HEK293 (cell line): ENCODE measurements at regions not wholly inside any gene's neighbourhood (a gene's known extent, or its start where the extent isn't known, plus 50 kb on each side); places are given as distances from the start of the nearest gene placed in this dataset.
"Not testable (repeated sequence)": the region's sequence is repeated elsewhere in the genome, so short reads cannot be mapped to it uniquely, and the experiment has no call there.

Experiments
- CTCF ChIA-PET: fragments of 350-600 bp; formaldehyde crosslinking; extraction: SDS; loops from one replicate; lab custom pipeline; 2021; ENCODE audit warnings: antibody characterized with exemption; lab: Yijun Ruan, JAX
- POLR2A ChIA-PET: fragments of 300-600 bp; formaldehyde crosslinking; extraction: SDS; loops from one replicate; lab custom pipeline; 2020; ENCODE audit warnings: antibody characterized with exemption, inconsistent platforms; lab: Yijun Ruan, JAX
- H3K27ac ChIP-seq: fragments of 200-500 bp; sonication (Bioruptor generic); 2 replicates; pipeline ENCODE4 v1.5.1; 2014; ENCODE audit warnings: low read depth, low read length, control low read depth, inconsistent platforms; ENCODE audit errors: extremely low read depth
- H3K36me3 ChIP-seq, 2 experiments: fragments of 200-500 bp in 1 of 2; sonication (Bioruptor generic) in 1 of 2; 1 replicate in 1 of 2; 2 replicates in 1 of 2; pipeline ENCODE4 v1.5.1; 2014 to 2017; ENCODE audit warnings: inconsistent platforms in 2 of 2, low read length in 2 of 2; ENCODE audit not compliant: control insufficient read depth in 2 of 2, insufficient read depth in 1 of 2
- H3K4me1 ChIP-seq: fragments of 200-500 bp; sonication (Bioruptor generic); 2 replicates; pipeline ENCODE4 v1.5.1; 2014; ENCODE audit warnings: mild to moderate bottlenecking, low read length, inconsistent platforms; ENCODE audit not compliant: control insufficient read depth, insufficient read depth
- H3K4me3 ChIP-seq: 2 replicates; pipeline ENCODE4 v1.5.1; 2011; ENCODE audit warnings: low read depth, mild to moderate bottlenecking, control low read depth, low read length, moderate library complexity
- H3K9me3 ChIP-seq: fragments of 200-500 bp; sonication (Bioruptor generic); 2 replicates; pipeline ENCODE4 v1.5.1; 2014; ENCODE audit warnings: low read depth, low read length, inconsistent platforms; ENCODE audit not compliant: control insufficient read depth, insufficient read depth
- ATF2 ChIP-seq: fragments of 450-650 bp; formaldehyde crosslinking; IDR thresholded peaks from 2 replicates; pipeline ENCODE4 v1.5.1; 2016; ENCODE audit warnings: missing biosample characterization, missing genetic modification characterization, low read depth
- PRDM6 ChIP-seq: fragments of 450-650 bp; formaldehyde crosslinking; IDR thresholded peaks from 2 replicates; pipeline ENCODE4 v1.5.1; 2017; ENCODE audit warnings: missing biosample characterization, missing genetic modification characterization
- YY1 ChIP-seq: fragments of 450-650 bp; formaldehyde crosslinking; IDR thresholded peaks from 2 replicates; pipeline ENCODE4 v1.5.1; 2018; ENCODE audit warnings: missing biosample characterization, missing genetic modification characterization
- ZNF155 ChIP-seq: fragments of 450-650 bp; formaldehyde crosslinking; IDR thresholded peaks from 2 replicates; pipeline ENCODE4 v1.5.1; 2016; ENCODE audit warnings: missing biosample characterization, missing genetic modification characterization
- ZNF175 ChIP-seq: fragments of 450-650 bp; formaldehyde crosslinking; IDR thresholded peaks from 2 replicates; pipeline ENCODE4 v1.5.1; 2016; ENCODE audit warnings: missing biosample characterization, missing genetic modification characterization
- ZNF221 ChIP-seq: fragments of 450-650 bp; formaldehyde crosslinking; IDR thresholded peaks from 2 replicates; pipeline ENCODE4 v1.5.1; 2017; ENCODE audit warnings: missing biosample characterization, missing genetic modification characterization, borderline replicate concordance
- ZNF350 ChIP-seq: fragments of 450-650 bp; formaldehyde crosslinking; IDR thresholded peaks from 2 replicates; pipeline ENCODE4 v1.5.0; 2017; ENCODE audit warnings: missing biosample characterization, mild to moderate bottlenecking, missing genetic modification characterization
- ZNF366 ChIP-seq: fragments of 450-650 bp; formaldehyde crosslinking; conservative IDR thresholded peaks from 2 replicates; pipeline ENCODE4 v1.5.1; 2016; ENCODE audit warnings: missing biosample characterization, missing genetic modification characterization
- ZNF391 ChIP-seq: fragments of 450-650 bp; formaldehyde crosslinking; IDR thresholded peaks from 2 replicates; pipeline ENCODE4 v1.5.1; 2016; ENCODE audit warnings: low read depth, missing biosample characterization, missing genetic modification characterization, borderline replicate concordance
- ZNF513 ChIP-seq: fragments of 450-650 bp; IDR thresholded peaks from 2 replicates; pipeline ENCODE4 v1.5.1; 2018; ENCODE audit warnings: missing biosample characterization, missing genetic modification characterization
- ZNF529 ChIP-seq: fragments of 450-650 bp; formaldehyde crosslinking; IDR thresholded peaks from 2 replicates; pipeline ENCODE4 v1.5.1; 2017; ENCODE audit warnings: missing genetic modification characterization, missing biosample characterization; ENCODE audit not compliant: insufficient replicate concordance
- ZNF561 ChIP-seq: fragments of 450-650 bp; IDR thresholded peaks from 2 replicates; pipeline ENCODE4 v1.5.1; 2018; ENCODE audit warnings: missing biosample characterization, missing genetic modification characterization, borderline replicate concordance
- ZNF701 ChIP-seq: fragments of 450-650 bp; formaldehyde crosslinking; IDR thresholded peaks from 2 replicates; pipeline ENCODE4 v1.5.1; 2016; ENCODE audit warnings: missing biosample characterization, missing genetic modification characterization
- ZNF830 ChIP-seq: fragments of 450-650 bp; IDR thresholded peaks from 2 replicates; pipeline ENCODE4 v1.5.0; 2018; ENCODE audit warnings: missing biosample characterization, missing genetic modification characterization, low read depth, mild to moderate bottlenecking, moderate library complexity

GRCh38 chr11:44474702-44475101 is 90.8 kb upstream of the CD82 start:
- ChIA-PET POLR2A (no interaction called here), CTCF (no interaction called here)

GRCh38 chr11:44475114-44475686 is 90.3 kb upstream of the CD82 start:
- no peaks in the 10 kb centered on the region for H3K9me3 ChIP-seq
- POLR2A ChIA-PET: no interaction called here
- TF ChIP-seq ZNF155 (tag by site-specific recombination) (no peak), YY1 (tag by site-specific recombination) (no peak), ZNF366 (tag by site-specific recombination) (no peak), ZNF830 (tag by site-specific recombination) (no peak), ZNF350 (tag by site-specific recombination) (no peak), ZNF561 (no peak), ZNF701 (tag by site-specific recombination) (no peak), ZNF221 (tag by site-specific recombination) (no peak), ZNF175 (no peak), ZNF529 (tag by site-specific recombination) (no peak)
- TF ChIP-seq, all 188 proteins: peak for 0
- CTCF ChIA-PET: no interaction called here
- no peak overlapping the region for H3K27ac ChIP-seq
- no peaks in the 10 kb centered on the region for H3K36me3 ChIP-seq
- H3K4me3 ChIP-seq: no peak overlapping the region
- no peaks in the 10 kb centered on the region for H3K4me1 ChIP-seq

More at GRCh38 chr11:44474702-44475101, 90.8 kb upstream of the CD82 start:
- H3K4me3 ChIP-seq: no peak overlapping the region
- no peaks in the 10 kb centered on the region for H3K36me3 ChIP-seq
- peak; percentile 77 for TF ChIP-seq ZNF513
- TF ChIP-seq ZNF391 (tag by site-specific recombination): no peak
- TF ChIP-seq ZNF175: no peak
- TF ChIP-seq ATF2: peak; percentile 67; the same call in 1 of the 2 replicates
- no peak for TF ChIP-seq PRDM6 (tag by site-specific recombination)
- no peaks in the 10 kb centered on the region for H3K9me3 ChIP-seq
- H3K27ac ChIP-seq: no peak overlapping the region
- no peaks in the 10 kb centered on the region for H3K4me1 ChIP-seq

- CTCF ChIA-PET, H3K36me3 ChIP-seq, POLR2A ChIA-PET: not testable (repeated sequence)
Observed at GRCh38 chr11:44482338-44482737, 83.1 kb upstream of the CD82 start.

More at GRCh38 chr11:44482338-44482737, 83.1 kb upstream of the CD82 start:
- H3K9me3 ChIP-seq, H3K4me1 ChIP-seq, H3K4me3 ChIP-seq, H3K27ac ChIP-seq: not testable (repeated sequence)
